Breast epithelium (tissue), 3 donors: ENCODE measurements at regions not wholly inside any gene's neighbourhood (a gene's known extent, or its start where the extent isn't known, plus 50 kb on each side); places are given as distances from the start of the nearest gene placed in this dataset.

Experiments used
- CTCF ChIP-seq, 3 donors: fragments of 450-650 bp; IDR thresholded peaks; one replicate each; pipeline ENCODE4 v1.5.1; 2016 to 2017; ENCODE audit warnings: antibody characterized with exemption in 3 of 3, mild to moderate bottlenecking in 3 of 3, moderate library complexity in 3 of 3
- POLR2A ChIP-seq: fragments of 450-650 bp; IDR thresholded peaks from one replicate; pipeline ENCODE4 v1.6.1; 2016; ENCODE audit warnings: antibody characterized with exemption, mild to moderate bottlenecking, moderate library complexity

- TF ChIP-seq CTCF (IDR thresholded peaks at IDR 0.05) (no peak), POLR2A (no peak)
Measured at GRCh38 chr4:117495802-117496201, 410.4 kb upstream of the TRAM1L1 start.
